Brain microvascular endothelial cell (primary cell): ENCODE measurements at regions not wholly inside any gene's neighbourhood (a gene's known extent, or its start where the extent isn't known, plus 50 kb on each side); places are given as distances from the start of the nearest gene placed in this dataset.
A peak's percentile ranks its signal among the peaks of the same experiment; 100 is the strongest.

ENCODE experiments used
- DNase-seq: peaks from one replicate; pipeline ENCODE4 v3.0.0-alpha.2; 2020
- H3K27ac ChIP-seq: fragments of 250-450 bp; sonication (Bioruptor Pico); 2 replicates; pipeline ENCODE4 v1.5.1; 2020; ENCODE audit warnings: mild to moderate bottlenecking, moderate library complexity
- H3K27me3 ChIP-seq: fragments of 250-450 bp; sonication (Bioruptor Pico); replicated peaks from 2 replicates; pipeline ENCODE4 v1.5.1; 2020; ENCODE audit warnings: mild to moderate bottlenecking
- H3K36me3 ChIP-seq: fragments of 250-450 bp; sonication (Bioruptor Pico); replicated peaks from 2 replicates; pipeline ENCODE4 v1.5.1; 2020; ENCODE audit warnings: mild to moderate bottlenecking
- H3K4me3 ChIP-seq: 2 replicates; pipeline ENCODE4 v1.5.1; 2011; ENCODE audit warnings: low read depth, mild to moderate bottlenecking, control low read depth, low read length, moderate library complexity
- CTCF ChIP-seq: IDR thresholded peaks from 2 replicates; pipeline ENCODE4 v1.5.1; 2011; ENCODE audit warnings: low read depth, mild to moderate bottlenecking, moderate library complexity, low read length, control low read depth, inconsistent platforms; ENCODE audit errors: missing control alignments
- in situ Hi-C: cut with HindIII; loops from 2 replicates; pipeline ENCODE4 v1.10.0; 2017; ENCODE audit warnings: low sequenced_read_pairs, low pct_ligation_motif_present

- Histone ChIP-seq H3K27me3 (no peaks in the 10 kb centered on the region), H3K27ac (no peak overlapping the region), H3K4me3 (no peak overlapping the region), H3K36me3 (no peaks in the 10 kb centered on the region)
- no peak for DNase-seq
- in situ Hi-C loops: no loop called here
- no peak for TF ChIP-seq CTCF
Observed at GRCh38 chr13:65460136-65460535, 1770.0 kb downstream of the PCDH9 start.

GRCh38 chr13:65456150-65456912 lies 1773.8 kb downstream of the PCDH9 start:
- DNase-seq: peak; percentile 6
- H3K27me3 ChIP-seq: no peaks in the 10 kb centered on the region
- H3K36me3 ChIP-seq: no peaks in the 10 kb centered on the region
- no peak overlapping the region for H3K27ac ChIP-seq
- no peak overlapping the region for H3K4me3 ChIP-seq
- in situ Hi-C loops: no loop called here
- no peak for TF ChIP-seq CTCF

GRCh38 chr13:65454403-65454802 lies 1775.7 kb downstream of the PCDH9 start:
- in situ Hi-C loops: no loop called here

GRCh38 chr13:65453982-65454381 lies 1776.2 kb downstream of the PCDH9 start:
- in situ Hi-C loops: no loop called here
- DNase-seq: no peak
- Histone ChIP-seq H3K27ac (no peak overlapping the region), H3K27me3 (no peaks in the 10 kb centered on the region), H3K4me3 (no peak overlapping the region), H3K36me3 (no peaks in the 10 kb centered on the region)
- no peak for TF ChIP-seq CTCF

More at GRCh38 chr13:65454403-65454802, 1775.7 kb downstream of the PCDH9 start:
- DNase-seq: no peak
- no peaks in the 10 kb centered on the region for H3K36me3 ChIP-seq
- no peaks in the 10 kb centered on the region for H3K27me3 ChIP-seq
- H3K27ac ChIP-seq: no peak overlapping the region
- no peak for TF ChIP-seq CTCF
- no peak overlapping the region for H3K4me3 ChIP-seq

- H3K36me3 ChIP-seq: no peaks in the 10 kb centered on the region
- in situ Hi-C loops: no loop called here
- H3K27ac ChIP-seq: no peak overlapping the region
- no peak for TF ChIP-seq CTCF
- no peak for DNase-seq
- H3K27me3 ChIP-seq: no peaks in the 10 kb centered on the region
- no peak overlapping the region for H3K4me3 ChIP-seq
Observed at GRCh38 chr13:65445340-65445739, 1784.8 kb downstream of the PCDH9 start.

GRCh38 chr13:65435590-65435989 lies 1794.5 kb downstream of the PCDH9 start:
- Histone ChIP-seq H3K27ac (no peak overlapping the region), H3K27me3 (no peaks in the 10 kb centered on the region), H3K36me3 (no peaks in the 10 kb centered on the region), H3K4me3 (no peak overlapping the region)
- in situ Hi-C loops: no loop called here
- TF ChIP-seq CTCF: no peak
- DNase-seq: no peak
